Mononuclear cell (primary cell): ENCODE measurements at regions not wholly inside any gene's neighbourhood (a gene's known extent, or its start where the extent isn't known, plus 50 kb on each side); places are given as distances from the start of the nearest gene placed in this dataset.
"Not testable (repeated sequence)": the region's sequence is repeated elsewhere in the genome, so short reads cannot be mapped to it uniquely, and the experiment has no call there.

ENCODE experiments used
- H3K27me3 ChIP-seq: 2 replicates; pipeline ENCODE4 v1.6.0; 2011; ENCODE audit warnings: low read length, control low read depth; ENCODE audit not compliant: insufficient read depth
- H3K4me1 ChIP-seq: 2 replicates; pipeline ENCODE4 v1.5.1; 2011; ENCODE audit warnings: mild to moderate bottlenecking, low read length, control low read depth; ENCODE audit not compliant: insufficient read depth
- H3K4me3 ChIP-seq: 2 replicates; pipeline ENCODE4 v1.5.1; 2011; ENCODE audit warnings: mild to moderate bottlenecking, low read length, moderate library complexity
- H3K9me3 ChIP-seq: 2 replicates; pipeline ENCODE4 v1.5.1; 2011; ENCODE audit warnings: low read depth, mild to moderate bottlenecking, control low read depth, low read length

- no peaks in the 10 kb centered on the region for H3K4me1 ChIP-seq
- no peak overlapping the region for H3K4me3 ChIP-seq
- H3K27me3 ChIP-seq = no peaks in the 10 kb centered on the region
- H3K9me3 ChIP-seq = no peaks in the 10 kb centered on the region
Measured at GRCh38 chr10:5268743-5269142, 72.1 kb downstream of the AKR1C4 start.

GRCh38 chr10:5269791-5270190, 73.2 kb downstream of the AKR1C4 start:
- H3K27me3 ChIP-seq = no peaks in the 10 kb centered on the region
- no peak overlapping the region for H3K4me3 ChIP-seq
- H3K9me3 ChIP-seq = no peaks in the 10 kb centered on the region
- H3K4me1 ChIP-seq = peaks cover under 1% of the 10 kb centered on the region

- Histone ChIP-seq H3K4me3 (no peak overlapping the region), H3K9me3 (no peaks in the 10 kb centered on the region), H3K27me3 (no peaks in the 10 kb centered on the region), H3K4me1 (peaks cover 8% of the 10 kb centered on the region)
Measured at GRCh38 chr10:5271526-5271925, 74.9 kb downstream of the AKR1C4 start.

GRCh38 chr10:5272065-5272803, 75.6 kb downstream of the AKR1C4 start:
- no peaks in the 10 kb centered on the region for H3K27me3 ChIP-seq
- H3K4me1 ChIP-seq = peaks cover 8% of the 10 kb centered on the region
- H3K4me3 ChIP-seq = no peak overlapping the region
- no peaks in the 10 kb centered on the region for H3K9me3 ChIP-seq

DNA sequence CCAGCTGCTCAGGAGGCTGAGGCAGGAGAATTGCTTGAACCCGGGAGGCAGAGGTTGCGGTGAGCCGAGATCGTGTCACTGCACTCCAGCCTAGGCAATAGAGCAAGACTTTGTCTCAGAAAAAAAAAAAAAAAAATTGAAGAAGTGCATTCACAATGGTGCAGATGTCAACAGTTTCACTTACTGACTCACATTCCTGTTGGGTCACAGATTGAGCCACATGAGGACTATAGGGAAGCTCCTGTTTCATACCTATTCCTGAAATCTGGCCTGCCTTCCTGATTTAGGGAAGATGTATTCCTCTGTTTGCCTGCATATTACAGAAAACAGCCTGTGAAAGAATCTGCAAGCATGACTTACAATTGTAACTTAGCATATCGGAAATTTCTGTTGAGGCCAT, 78.2 kb downstream of the AKR1C4 start:
- no peaks in the 10 kb centered on the region for H3K27me3 ChIP-seq
- no peaks in the 10 kb centered on the region for H3K9me3 ChIP-seq
- H3K4me1 ChIP-seq = peaks cover 8% of the 10 kb centered on the region
- H3K4me3 ChIP-seq = no peak overlapping the region

DNA sequence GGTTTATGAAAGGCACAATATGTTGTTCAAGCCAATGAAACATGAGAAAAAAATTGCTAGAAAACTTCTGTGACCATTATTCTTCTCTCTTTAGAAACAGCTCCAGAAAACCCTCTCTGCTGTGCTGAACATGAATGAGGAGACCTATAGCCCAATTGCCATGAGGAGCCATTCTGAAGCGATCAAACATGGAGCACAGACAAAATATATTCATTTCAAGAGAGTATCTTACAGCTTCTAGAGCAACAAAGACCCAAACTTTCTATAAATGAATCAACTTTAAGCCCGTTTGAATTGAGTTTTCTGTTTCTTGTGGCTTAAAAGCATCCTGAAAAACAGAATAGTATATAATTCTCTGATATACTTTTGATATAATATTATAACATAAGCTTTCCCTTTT, 83.4 kb upstream of the UCN3 start:
- Histone ChIP-seq H3K4me3 (no peak overlapping the region), H3K4me1 (peaks cover 23% of the 10 kb centered on the region), H3K9me3 (no peaks in the 10 kb centered on the region), H3K27me3 (no peaks in the 10 kb centered on the region)

- Histone ChIP-seq H3K4me3 (no peak overlapping the region), H3K9me3 (no peaks in the 10 kb centered on the region), H3K27me3 (no peaks in the 10 kb centered on the region), H3K4me1 (peaks cover 28% of the 10 kb centered on the region)
Measured at GRCh38 chr10:5282137-5282536, 82.6 kb upstream of the UCN3 start.

DNA sequence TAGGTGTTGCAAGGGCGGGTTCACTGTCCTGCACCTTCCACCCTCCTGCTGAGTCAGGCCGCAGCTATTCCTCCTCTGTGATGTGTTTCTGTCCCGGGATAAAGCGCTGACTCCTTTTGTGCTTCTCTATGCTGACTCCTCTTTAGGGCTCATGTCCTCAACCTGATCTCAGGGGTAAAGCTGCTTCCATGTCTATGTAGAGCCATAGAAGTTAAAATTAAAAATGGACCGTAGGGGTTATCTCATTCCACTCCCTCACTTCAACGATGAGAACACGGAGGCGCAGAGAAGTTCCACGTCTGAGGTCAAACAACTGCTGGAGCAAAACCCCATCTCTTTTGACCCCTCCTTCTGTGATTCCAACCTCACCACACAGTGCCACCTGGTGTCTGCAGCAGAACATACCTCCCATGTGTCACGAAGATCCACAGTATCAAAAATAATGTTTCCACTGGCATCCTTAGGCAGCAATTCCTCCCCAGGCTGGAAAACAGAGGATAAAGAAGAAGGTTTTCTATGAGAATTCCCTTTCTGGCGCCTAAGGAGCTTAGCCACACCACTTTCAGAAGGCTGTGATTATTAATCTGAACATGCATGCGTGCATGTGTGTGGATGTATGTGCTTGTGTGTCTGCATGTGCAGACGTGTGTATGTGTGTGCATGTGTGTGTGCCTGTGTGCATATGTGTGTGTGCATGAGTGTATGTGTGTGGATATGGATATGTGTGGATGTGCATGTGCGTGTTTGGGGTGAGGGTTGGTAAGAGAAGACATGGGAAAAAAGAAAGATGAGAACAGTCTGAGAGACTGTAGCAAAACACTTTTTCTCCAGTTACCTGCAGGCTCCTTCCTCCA, 81.2 kb upstream of the UCN3 start:
- H3K9me3 ChIP-seq = no peaks in the 10 kb centered on the region
- peaks cover 28% of the 10 kb centered on the region for H3K4me1 ChIP-seq
- no peaks in the 10 kb centered on the region for H3K27me3 ChIP-seq
- no peak overlapping the region for H3K4me3 ChIP-seq

DNA sequence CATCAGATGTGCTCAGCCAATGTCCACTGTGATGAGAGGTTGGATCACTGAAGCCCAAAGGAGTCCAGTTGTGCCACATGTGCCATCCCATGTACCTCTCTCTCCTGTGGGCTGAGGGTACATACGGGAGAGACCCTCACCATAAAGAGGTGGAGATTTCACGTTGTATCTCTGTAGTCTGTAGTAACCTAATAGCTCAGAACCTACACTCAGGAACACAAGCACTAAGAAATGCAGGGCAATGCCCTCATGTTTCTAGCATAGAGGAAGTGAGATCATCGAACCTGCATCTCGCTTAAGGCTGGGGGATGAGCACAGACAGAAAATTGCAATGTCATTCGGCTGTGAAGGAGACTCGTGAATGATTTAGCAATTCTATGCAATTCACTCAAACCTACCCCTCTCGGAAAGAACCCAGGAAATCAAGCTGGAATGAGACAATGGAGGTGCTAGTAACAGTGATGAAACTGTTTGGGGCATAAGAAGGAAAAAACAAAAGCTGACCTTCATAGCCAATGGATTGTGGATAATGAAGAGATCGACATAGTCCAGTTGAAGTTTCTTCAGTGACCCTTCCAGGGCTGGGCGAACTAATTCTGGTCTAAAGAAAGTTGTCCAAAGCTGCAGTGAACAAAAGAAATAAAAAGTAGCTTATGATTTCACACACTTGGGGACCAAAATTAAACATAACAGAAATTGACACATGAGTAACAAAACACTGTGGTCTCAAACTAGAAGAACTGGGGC, 80.3 kb upstream of the UCN3 start:
- H3K27me3 ChIP-seq = no peaks in the 10 kb centered on the region
- peaks cover 28% of the 10 kb centered on the region for H3K4me1 ChIP-seq
- H3K4me3 ChIP-seq = no peak overlapping the region
- H3K9me3 ChIP-seq = no peaks in the 10 kb centered on the region

GRCh38 chr10:5285186-5285585, 79.6 kb upstream of the UCN3 start:
- no peaks in the 10 kb centered on the region for H3K27me3 ChIP-seq
- H3K4me1 ChIP-seq = peaks cover 28% of the 10 kb centered on the region
- H3K9me3 ChIP-seq = no peaks in the 10 kb centered on the region
- no peak overlapping the region for H3K4me3 ChIP-seq

DNA sequence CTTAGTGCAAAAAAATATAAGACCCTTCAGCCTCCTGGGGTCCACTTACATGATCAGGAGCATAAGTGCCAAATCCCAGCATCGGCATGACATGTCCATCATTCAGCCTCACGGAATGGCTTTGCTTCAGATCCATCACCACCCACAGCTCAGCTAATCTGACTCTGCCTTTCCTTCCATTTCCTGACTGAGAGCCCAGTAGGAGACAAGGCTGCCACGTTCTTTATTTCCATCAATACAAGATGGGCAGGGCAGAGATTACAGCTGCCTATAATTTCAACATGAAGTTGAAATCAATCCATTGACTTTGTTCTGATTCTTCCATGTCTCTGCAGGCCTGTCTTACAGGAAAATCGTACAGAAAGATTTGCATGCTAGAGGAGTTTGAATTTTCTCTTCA, 76.4 kb upstream of the UCN3 start:
- H3K27me3 ChIP-seq = no peaks in the 10 kb centered on the region
- peaks cover 53% of the 10 kb centered on the region for H3K4me1 ChIP-seq
- H3K9me3 ChIP-seq = no peaks in the 10 kb centered on the region
- H3K4me3 ChIP-seq = no peak overlapping the region

- H3K4me1 ChIP-seq = peaks cover 53% of the 10 kb centered on the region
- not testable (repeated sequence) for H3K4me3 ChIP-seq, H3K27me3 ChIP-seq, H3K9me3 ChIP-seq
Measured at GRCh38 chr10:5289228-5289627, 75.5 kb upstream of the UCN3 start.

GRCh38 chr10:5291501-5292195, 73.1 kb upstream of the UCN3 start:
- peaks cover 60% of the 10 kb centered on the region for H3K4me1 ChIP-seq
- no peaks in the 10 kb centered on the region for H3K27me3 ChIP-seq
- H3K9me3 ChIP-seq = no peaks in the 10 kb centered on the region
- H3K4me3 ChIP-seq = peak overlapping the region; percentile 11

- Histone ChIP-seq H3K4me3 (peak overlapping the region; percentile 11), H3K27me3 (no peaks in the 10 kb centered on the region), H3K4me1 (peaks cover 65% of the 10 kb centered on the region), H3K9me3 (no peaks in the 10 kb centered on the region)
Measured at GRCh38 chr10:5292196-5292735, 72.5 kb upstream of the UCN3 start.
